ENCODE measurements at regions not wholly inside any gene's neighbourhood (a gene's known extent, or its start where the extent isn't known, plus 50 kb on each side); places are given as distances from the start of the nearest gene placed in this dataset.
"Not testable (repeated sequence)": the region's sequence is repeated elsewhere in the genome, so short reads cannot be mapped to it uniquely, and the experiment has no call there.

DNA sequence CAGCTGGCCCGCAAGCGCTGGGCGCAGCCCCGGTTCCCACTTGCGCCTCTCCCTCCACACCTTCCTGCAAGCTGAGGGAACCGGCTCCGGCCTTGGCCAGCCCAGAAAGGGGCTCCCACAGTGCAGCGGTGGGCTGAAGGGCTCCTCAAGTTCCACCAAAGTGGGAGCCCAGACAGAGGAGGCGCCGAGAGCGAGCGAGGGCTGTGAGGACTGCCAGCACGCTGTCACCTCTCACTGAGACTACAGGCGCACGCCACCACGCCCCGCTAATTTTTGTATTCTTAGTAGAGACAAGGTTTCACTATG lies 103.3 kb upstream of the KMT2C start:
- not testable (repeated sequence) for DNase-seq

DNA sequence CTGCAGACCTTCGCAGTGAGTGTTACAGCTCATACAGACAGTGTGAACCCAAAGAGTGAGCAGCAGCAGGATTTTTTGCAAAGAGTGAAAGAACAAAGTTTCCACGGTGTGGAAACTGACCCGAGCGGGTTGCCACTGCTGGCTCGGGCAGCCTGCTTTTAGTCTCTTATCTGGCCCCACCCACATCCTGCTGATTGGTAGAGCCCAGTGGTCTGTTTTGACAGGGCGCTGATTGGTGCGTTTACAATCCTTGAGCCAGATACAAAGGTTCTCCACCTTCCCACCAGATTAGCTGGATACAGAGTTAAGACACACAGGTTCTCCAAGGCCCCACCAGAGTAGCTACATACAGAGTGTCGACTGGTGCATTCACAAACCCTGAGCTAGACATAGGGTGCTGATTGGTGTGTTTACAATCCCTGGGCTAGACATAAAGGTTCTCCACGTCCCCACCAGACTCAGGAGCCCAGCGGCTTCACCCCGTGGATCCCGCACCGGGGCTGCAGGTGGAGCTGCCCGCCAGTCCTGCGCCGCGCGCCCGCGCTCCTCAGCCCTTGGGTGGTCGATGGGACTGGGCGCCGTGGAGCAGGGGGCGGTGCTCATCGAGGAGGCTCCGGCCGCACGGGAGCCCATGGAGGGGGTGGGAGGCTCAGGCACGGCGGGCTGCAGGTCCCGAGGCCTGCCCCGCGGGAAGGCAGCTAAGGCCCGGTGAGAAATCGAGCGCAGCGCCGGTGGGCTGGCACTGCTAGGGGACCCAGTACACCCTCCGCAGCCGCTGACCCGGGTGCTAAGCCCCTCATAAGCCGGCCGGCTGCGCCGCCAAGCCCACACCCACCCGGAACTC lies 102.8 kb upstream of the KMT2C start:
- DNase-seq: not testable (repeated sequence)

DNA sequence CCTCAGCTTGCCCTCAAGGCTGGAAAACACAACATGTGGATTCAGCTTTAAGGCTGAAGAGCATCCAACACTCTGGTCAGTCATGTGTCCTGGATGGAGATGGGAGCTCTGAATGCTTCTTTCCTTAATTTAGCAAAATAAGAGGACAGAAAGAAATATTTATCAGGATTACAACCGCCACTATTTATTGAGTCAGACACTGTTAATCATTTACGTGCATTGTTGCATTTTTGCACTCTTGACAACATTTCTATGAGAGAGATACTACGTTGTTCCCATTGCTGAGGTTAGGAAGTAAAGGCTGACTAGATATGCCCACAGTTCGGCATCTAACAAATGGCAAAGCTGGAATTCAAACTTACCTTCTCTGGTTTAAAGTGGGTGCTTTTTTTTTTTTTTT lies 101.8 kb upstream of the KMT2C start:
- no peak for DNase-seq

GRCh38 chr7:152528612-152529011 lies 92.8 kb upstream of the KMT2C start:
- DNase-seq: no peak

DNA sequence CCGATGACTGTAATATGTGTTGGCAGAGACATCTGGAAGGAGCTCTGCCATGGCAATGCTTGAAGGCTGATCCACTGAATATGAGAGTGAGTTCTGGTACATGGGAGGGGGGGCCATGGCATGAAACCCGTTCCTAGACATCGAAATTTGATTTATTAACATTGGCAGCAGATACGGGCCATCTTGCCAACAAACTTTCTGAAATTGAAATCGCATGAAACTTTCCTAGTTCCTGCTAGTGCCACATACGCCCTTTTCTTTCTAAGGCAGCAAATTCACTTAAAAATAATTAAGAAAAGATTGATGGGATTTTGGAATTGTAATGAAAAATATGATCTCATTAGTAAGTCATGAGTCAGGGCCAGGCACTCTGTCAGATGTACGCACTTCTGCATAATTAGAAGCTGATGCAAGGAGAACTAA lies 91.8 kb upstream of the KMT2C start:
- peak; percentile 35 for DNase-seq

DNA sequence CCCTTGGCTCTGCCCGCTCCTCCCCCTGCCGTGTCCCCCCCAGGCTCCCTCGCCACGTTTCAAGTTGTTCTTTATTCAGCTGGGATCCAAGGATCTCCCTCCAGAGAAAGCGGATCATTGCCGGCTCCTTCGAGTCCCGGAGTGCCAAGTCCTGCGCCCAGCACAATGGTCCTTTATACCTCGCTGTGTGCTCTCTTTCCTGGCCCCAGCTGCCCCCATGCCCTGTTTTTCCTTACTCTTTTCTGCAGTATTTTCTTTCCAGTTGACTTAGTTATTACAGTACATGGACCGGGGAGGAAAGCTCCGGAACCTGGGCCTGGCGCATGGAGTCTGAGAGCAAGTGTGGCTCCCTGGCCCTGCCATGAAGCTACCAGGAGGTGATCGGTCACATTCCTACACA lies 88.1 kb upstream of the KMT2C start:
- DNase-seq: no peak

- no peak for DNase-seq
Measured at GRCh38 chr7:152522571-152523067, 86.8 kb upstream of the KMT2C start.

DNA sequence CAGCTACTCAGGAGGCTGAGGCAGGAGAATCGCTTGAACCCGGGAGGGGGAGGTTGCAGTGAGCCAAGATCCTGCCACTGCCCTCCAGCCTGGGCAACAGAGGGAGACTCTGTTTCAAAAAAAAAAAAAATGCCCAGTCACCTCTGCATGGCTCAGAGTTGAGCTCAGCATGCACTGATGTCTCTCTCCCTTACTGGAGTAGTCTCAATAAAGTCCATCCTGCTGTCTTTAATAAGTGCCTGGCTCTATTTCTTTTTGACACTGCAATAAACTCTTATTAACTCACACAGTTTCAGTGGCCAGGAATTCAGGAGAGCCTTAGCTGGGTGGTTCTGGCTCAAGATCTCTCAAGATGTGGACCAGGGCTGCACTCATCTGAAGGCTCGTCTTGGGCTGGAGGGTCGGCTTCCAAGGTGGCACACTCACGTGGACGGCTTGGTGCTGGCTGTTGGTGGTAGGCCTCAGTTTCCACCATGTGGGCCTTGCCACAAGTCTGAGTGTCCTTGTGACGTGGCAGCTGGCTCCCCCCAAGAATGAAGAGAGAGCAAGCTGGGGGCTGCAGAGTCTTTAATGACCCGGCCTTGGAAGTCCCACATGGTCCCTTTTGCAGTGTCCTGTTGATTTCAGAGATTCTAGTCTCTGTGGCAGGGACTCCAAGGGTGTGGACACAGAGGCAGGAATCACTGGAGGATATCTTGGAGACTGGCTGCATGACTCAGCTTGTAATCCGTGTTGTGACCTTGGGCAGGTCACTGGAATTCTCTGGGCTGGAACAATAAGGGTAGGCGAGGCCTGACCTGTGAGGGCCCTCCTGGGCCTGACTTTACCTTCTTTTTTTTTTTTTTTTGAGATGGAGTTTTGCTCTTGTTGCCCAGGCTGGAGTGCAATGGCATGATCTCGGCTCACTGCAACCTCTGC lies 85.9 kb upstream of the KMT2C start:
- no peak for DNase-seq

- DNase-seq: no peak
Measured at GRCh38 chr7:152520861-152521302, 85.1 kb upstream of the KMT2C start.

DNA sequence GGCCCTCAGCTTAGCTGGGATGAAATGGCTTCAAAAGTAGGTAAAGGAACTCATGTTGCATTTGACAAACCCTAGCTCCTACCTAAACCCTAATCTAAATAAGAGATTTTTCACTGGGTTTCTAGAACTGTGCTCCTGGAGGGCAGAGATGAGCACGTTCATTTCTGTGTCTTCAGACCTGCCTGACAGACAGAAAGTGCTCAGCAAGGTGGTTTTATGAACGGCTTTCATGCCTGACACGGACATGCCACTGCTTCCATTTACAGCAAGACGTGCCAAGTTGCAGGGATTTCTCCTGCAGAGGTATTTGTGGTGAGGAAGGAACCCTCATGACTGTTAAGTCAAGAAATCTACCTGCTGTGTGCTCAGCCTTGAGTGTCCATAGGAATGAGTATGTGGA lies 83.5 kb upstream of the KMT2C start:
- no peak for DNase-seq

DNA sequence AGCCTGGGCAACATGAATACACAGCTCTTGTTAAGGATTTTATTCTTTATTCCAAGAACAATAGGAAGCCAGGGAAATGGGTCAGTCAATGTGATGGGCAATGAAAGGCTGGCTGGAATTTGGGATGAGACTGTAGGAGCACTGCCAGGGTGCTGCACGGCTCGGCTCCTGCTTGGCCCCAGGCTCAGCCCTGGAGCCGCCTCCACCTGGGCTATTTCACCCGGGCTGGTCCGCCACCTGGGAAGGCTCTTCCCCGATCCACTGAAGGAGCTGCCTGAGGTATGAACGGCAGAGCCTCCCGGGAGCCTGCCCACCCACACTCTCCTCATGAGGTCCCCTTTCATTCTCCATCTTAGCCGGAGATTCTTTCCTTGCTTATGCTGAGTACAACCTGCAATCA lies 80.4 kb upstream of the KMT2C start:
- no peak for DNase-seq

GRCh38 chr7:152515266-152515950 lies 79.6 kb upstream of the KMT2C start:
- DNase-seq: not testable (repeated sequence)

GRCh38 chr7:152514771-152515105 lies 78.9 kb upstream of the KMT2C start:
- DNase-seq: no peak

- DNase-seq: no peak
Measured at GRCh38 chr7:152513861-152514770, 78.3 kb upstream of the KMT2C start.

DNA sequence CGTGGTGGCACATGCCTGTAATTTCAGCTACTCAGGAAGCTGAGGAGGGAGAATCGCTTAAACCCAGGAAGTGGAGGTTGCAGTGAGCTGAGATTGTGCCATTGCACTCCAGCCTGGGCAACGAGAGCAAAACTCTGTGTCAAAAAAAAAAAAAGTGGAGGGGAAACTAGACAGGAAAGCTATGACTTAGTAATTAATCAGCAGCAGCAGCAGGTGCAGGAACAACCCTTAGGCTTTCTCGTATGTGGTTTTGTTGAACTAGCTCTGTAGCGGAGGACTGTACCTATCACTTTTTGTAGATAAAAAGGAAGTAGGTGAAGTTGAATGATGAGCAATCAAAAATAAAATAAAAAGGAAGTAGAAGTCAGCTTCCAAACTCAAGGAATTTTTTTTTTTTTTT lies 76.9 kb upstream of the KMT2C start:
- no peak for DNase-seq

- DNase-seq: no peak
Measured at GRCh38 chr7:152511736-152512135, 75.9 kb upstream of the KMT2C start.

DNA sequence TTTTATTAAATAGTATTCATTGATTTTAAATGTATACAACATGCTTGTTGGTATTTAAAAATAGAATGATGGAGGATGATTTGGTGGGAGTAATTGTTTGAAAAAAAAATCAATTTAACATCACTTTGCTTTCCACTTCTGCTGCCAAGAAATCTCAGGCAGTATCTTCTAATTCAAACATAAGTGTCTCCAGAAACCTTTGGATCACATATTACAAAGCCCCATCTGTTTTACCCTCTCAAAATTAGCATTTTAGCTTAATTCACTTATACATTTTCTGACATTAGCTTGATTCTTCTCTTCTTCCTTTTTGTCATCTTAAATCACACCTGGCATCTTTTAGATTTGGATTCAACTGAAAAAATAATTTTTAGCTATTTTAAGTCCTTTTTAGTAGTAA lies 72.9 kb upstream of the KMT2C start:
- no peak for DNase-seq

DNA sequence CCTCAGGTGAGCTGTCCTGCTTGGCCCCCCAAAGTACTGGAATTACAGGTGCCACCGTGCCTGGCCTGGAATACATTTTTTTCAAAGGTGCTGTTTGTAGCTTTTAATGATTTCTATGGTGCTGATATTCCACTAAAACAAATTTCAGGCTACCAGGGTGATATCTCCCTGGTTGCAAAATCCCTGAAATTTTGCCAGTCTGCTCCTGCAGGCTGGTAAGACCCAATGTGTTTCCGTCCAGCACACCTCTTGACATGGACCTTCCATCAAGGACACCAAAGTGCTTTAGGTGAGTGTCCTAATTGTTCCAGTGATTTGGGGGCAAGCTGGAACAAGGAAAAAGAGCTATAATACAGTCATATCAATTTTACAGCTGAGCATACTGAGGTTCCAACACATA lies 69.8 kb upstream of the KMT2C start:
- no peak for DNase-seq

DNA sequence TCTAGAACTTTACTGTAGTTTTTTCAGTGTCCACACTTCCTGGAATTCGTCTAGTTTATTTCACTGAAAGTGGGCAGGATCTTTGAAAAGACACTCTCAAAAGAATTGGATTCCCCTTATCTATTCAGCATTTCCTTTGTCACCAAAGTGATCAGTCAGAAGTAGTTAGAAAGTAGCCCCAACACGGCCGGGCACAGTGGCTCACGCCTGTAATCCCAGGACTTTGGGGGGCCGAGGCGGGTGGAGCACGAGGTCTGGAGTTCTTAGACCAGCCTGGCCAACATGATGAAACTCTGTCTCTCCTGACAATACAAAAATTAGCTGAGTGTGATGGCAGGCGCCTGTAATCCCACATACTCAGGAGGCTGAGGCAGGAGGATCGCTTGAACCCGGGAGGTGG lies 69.0 kb upstream of the KMT2C start:
- DNase-seq: no peak

- DNase-seq: no peak
Measured at GRCh38 chr7:152504367-152504766, 68.6 kb upstream of the KMT2C start.

GRCh38 chr7:152502813-152503790 lies 67.3 kb upstream of the KMT2C start:
- DNase-seq: no peak
